ENCODE measurements at regions not wholly inside any gene's neighbourhood (a gene's known extent, or its start where the extent isn't known, plus 50 kb on each side); places are given as distances from the start of the nearest gene placed in this dataset.
A peak's percentile ranks its signal among the peaks of the same experiment; 100 is the strongest.

- no peak for FAIRE-seq
- H2AFZ ChIP-seq (ENCODE audit: low read depth, low read length) = no peak overlapping the region
- no peaks in the 10 kb centered on the region; the same call in 1 of the 2 replicates for H3K9me3 ChIP-seq (replicated peaks; ENCODE audit: control insufficient read depth, insufficient read depth, low read depth, low read length)
- ATAC-seq = no peak
- H3K79me2 ChIP-seq (ENCODE audit: control insufficient read depth, insufficient read depth, low read length) = no peaks in the 10 kb centered on the region
- no peak overlapping the region for H3K9ac ChIP-seq (ENCODE audit: insufficient read depth in 1 of 2, low read depth in 2 of 2, low read length in 2 of 2)
- H3K27ac ChIP-seq (ENCODE audit: extremely low read depth, low read depth, low read length) = no peak overlapping the region
- intact Hi-C loops (cut with micrococcal nuclease) = no loop called here
- no peak overlapping the region for H3K4me3 ChIP-seq
- BruUV-seq (replicated peaks) = no TSS peak
- no peaks in the 10 kb centered on the region for H3K36me3 ChIP-seq (ENCODE audit: control insufficient read depth, insufficient read depth, low read length)
- ChIA-PET CTCF (ENCODE audit: low intra/inter-chr PET ratio) (no interaction called here), POLR2A (no interaction called here)
- DNase-seq (ENCODE audit: extremely low read depth in 1 of 4, low spot score in 3 of 4) = no peak
- H3K27me3 ChIP-seq (ENCODE audit: control insufficient read depth in 2 of 2, insufficient read depth in 2 of 2, low read length in 2 of 2) = no peaks in the 10 kb centered on the region
- H3K9me1 ChIP-seq (ENCODE audit: control insufficient read depth, insufficient read depth, low read length) = no peaks in the 10 kb centered on the region
- no peak overlapping the region for H3K4me2 ChIP-seq (ENCODE audit: insufficient read depth, low read length)
- 17% methylated on average over 1 of the region's 1 CpG for WGBS (ENCODE audit: insufficient coverage, low coverage, missing lambda C conversion rate)
- H4K20me1 ChIP-seq (replicated peaks; ENCODE audit: control insufficient read depth, insufficient read depth, low read length) = no peaks in the 10 kb centered on the region
- in situ Hi-C loops (cut with MboI) = no loop called here
- H3K4me1 ChIP-seq (replicated peaks in 1 of 2; ENCODE audit: control insufficient read depth in 2 of 2, insufficient read depth in 2 of 2, low read length in 2 of 2) = no peaks in the 10 kb centered on the region
- TF ChIP-seq ETV6 (IDR thresholded peaks at IDR 0.05; ENCODE audit: borderline replicate concordance in 1 of 2, low read depth in 2 of 2, low read length in 1 of 2) = no peak
- TF ChIP-seq ETV6 (CRISPR knock-in tag; IDR thresholded peaks at IDR 0.05; ENCODE audit: borderline replicate concordance) = no peak
- peak; percentile 28 for TF ChIP-seq ZNF146 (CRISPR knock-in tag; IDR thresholded peaks at IDR 0.05; ENCODE audit: unreplicated experiment)
- TF ChIP-seq ZNF41 (CRISPR knock-in tag; conservative IDR thresholded peaks at IDR 0.05) = no peak
- TF ChIP-seq SMARCC2 (IDR thresholded peaks at IDR 0.05; ENCODE audit: low read depth) = no peak
- no peak for TF ChIP-seq PHB2 (IDR thresholded peaks at IDR 0.05; ENCODE audit: low read depth)
- TF ChIP-seq MAZ (CRISPR knock-in tag; conservative IDR thresholded peaks at IDR 0.05 in 1 of 2, IDR thresholded peaks at IDR 0.05 in 1 of 2) = no peak
- no peak for TF ChIP-seq MXD1 (CRISPR knock-in tag; IDR thresholded peaks at IDR 0.05; ENCODE audit: borderline replicate concordance, poor library complexity, severe bottlenecking)
- no peak for TF ChIP-seq RREB1 (CRISPR knock-in tag; IDR thresholded peaks at IDR 0.05)
- no peak for TF ChIP-seq TSC22D4 (tag; IDR thresholded peaks at IDR 0.05)
- TF ChIP-seq RBM25 (IDR thresholded peaks at IDR 0.05; ENCODE audit: low read depth, low read length, severe bottlenecking) = peak; percentile 30
- no peak for TF ChIP-seq NFE2L1 (tag; IDR thresholded peaks at IDR 0.05; ENCODE audit: borderline replicate concordance, low read depth)
- TF ChIP-seq DACH1 (IDR thresholded peaks at IDR 0.05; ENCODE audit: partially characterized antibody) = no peak
- no peak for TF ChIP-seq BDP1 (IDR thresholded peaks at IDR 0.05; ENCODE audit: insufficient read depth, insufficient read length)
- TF ChIP-seq EP400 (IDR thresholded peaks at IDR 0.05) = no peak
- no peak for TF ChIP-seq SIRT6 (IDR thresholded peaks at IDR 0.05; ENCODE audit: low read depth, low read length)
These were observed 999.3 kb downstream of the SLITRK5 start for GRCh38 chr13:88670509-88670908.

All from K562 (cell line).